Tibial nerve (tissue), 4 donors: ENCODE measurements at regions not wholly inside any gene's neighbourhood (a gene's known extent, or its start where the extent isn't known, plus 50 kb on each side); places are given as distances from the start of the nearest gene placed in this dataset.

Experiments used
- DNase-seq, 2 donors: peaks; one replicate each; pipeline ENCODE4 v3.0.0-alpha.2; 2019; ENCODE audit warnings: low spot score in 2 of 2
- H3K27ac ChIP-seq, 4 donors: fragments of 200-600 bp; sonication (generic) in 3 of 4; one replicate each; pipeline ENCODE4 v1.5.1; 2017 to 2019; ENCODE audit warnings: mild to moderate bottlenecking in 1 of 4
- H3K27me3 ChIP-seq, 2 donors: fragments of 200-600 bp; sonication (generic) in 1 of 2; one replicate each; pipeline versions ENCODE4 v1.5.1 to v1.6.0; 2017 to 2019
- H3K36me3 ChIP-seq, 3 donors: fragments of 200-600 bp; sonication (generic); one replicate each; pipeline ENCODE4 v1.5.1; 2018 to 2019
- H3K4me1 ChIP-seq, 4 donors: fragments of 200-600 bp; sonication (generic) in 3 of 4; one replicate each; pipeline ENCODE4 v1.5.1; 2017 to 2019
- H3K4me3 ChIP-seq, 4 donors: fragments of 200-600 bp; sonication (generic) in 3 of 4; one replicate each; pipeline ENCODE4 v1.5.1; 2017 to 2019; ENCODE audit warnings: mild to moderate bottlenecking in 1 of 4, moderate library complexity in 1 of 4
- H3K9me3 ChIP-seq, 4 donors: fragments of 200-600 bp; sonication (generic) in 3 of 4; one replicate each; pipeline ENCODE4 v1.5.1; 2017 to 2019
- EP300 ChIP-seq, 2 donors: sonication (generic); formaldehyde crosslinking; IDR thresholded peaks; one replicate each; pipeline ENCODE4 v1.6.1; 2017; ENCODE audit warnings: antibody characterized with exemption in 2 of 2, mild to moderate bottlenecking in 1 of 2
- POLR2A ChIP-seq, 2 donors: fragments of 450-650 bp; IDR thresholded peaks; one replicate each; pipeline ENCODE4 v1.6.1; 2017; ENCODE audit warnings: antibody characterized with exemption in 2 of 2, mild to moderate bottlenecking in 2 of 2, moderate library complexity in 2 of 2
- WGBS, 2 donors: methylation state at CpG; one replicate each; pipeline ENCODE4 v1.1.5; 2018; 5-methylcytosine and 5-hydroxymethylcytosine counted together
- TF ChIP-seq, protein P1 (sequence below), 5 experiments: fragments of 200-600 bp in 3 of 5; fragments of 450-650 bp in 2 of 5; sonication (generic) in 3 of 5; IDR thresholded peaks; one replicate each; pipeline ENCODE4 v1.5.1; 2016 to 2019; ENCODE audit warnings: antibody characterized with exemption in 5 of 5, mild to moderate bottlenecking in 3 of 5, moderate library complexity in 2 of 5

DNA sequence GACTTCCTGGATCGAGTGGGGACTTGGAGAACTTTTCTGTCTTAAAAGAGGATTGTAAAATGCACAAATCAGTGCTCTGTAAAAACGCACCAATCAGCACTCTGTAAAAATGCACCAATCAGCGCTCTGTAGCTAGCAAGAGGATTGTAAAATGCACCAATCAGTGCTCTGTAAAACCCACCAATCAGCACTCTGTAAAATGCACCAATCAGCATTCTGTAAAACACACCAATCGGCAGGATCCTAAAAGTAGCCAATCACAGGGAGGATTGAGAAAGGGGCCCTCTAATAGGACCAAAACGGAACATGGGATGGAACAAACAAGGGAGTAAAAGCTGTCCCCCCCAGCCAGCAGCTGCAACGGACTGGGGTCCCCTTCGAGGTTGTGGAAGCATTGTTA is 587.4 kb upstream of the ALCAM start:
- H3K4me3 ChIP-seq, result no peak overlapping the region
- no peaks in the 10 kb centered on the region for H3K27me3 ChIP-seq
- no peaks in the 10 kb centered on the region for H3K36me3 ChIP-seq
- DNase-seq, result no peak
- no peak overlapping the region for H3K27ac ChIP-seq
- no peaks in the 10 kb centered on the region for H3K9me3 ChIP-seq
- WGBS, 2 donors, result 79 to 90% methylated on average over 7 of the region's 7 CpGs
- no peak for TF ChIP-seq POLR2A (IDR thresholded peaks at IDR 0.05)
- no peak for TF ChIP-seq EP300 (IDR thresholded peaks at IDR 0.05)
- H3K4me1 ChIP-seq, result no peaks in the 10 kb centered on the region

DNA sequence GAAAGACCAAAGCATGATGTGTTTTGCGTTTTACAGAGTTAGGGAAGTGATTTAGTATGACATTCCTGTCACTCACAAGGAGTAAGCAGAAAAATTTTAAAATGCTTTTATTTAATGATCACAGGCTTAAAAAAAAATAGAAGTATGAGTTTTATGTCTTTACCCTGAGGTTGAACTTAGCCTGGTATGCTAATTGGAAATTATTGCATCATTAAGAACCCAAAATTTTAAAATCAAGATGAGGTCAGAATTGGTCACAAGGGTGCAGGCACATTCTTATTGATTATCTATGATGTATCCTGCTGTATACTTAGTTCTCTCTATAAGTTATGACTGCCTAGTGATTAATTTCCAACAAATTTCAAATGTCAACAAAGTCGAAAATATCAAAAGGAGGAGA is 585.6 kb upstream of the ALCAM start:
- no peaks in the 10 kb centered on the region for H3K27me3 ChIP-seq
- H3K4me1 ChIP-seq, result no peaks in the 10 kb centered on the region
- no peaks in the 10 kb centered on the region for H3K36me3 ChIP-seq
- DNase-seq, result no peak
- no peaks in the 10 kb centered on the region for H3K9me3 ChIP-seq
- H3K27ac ChIP-seq, result no peak overlapping the region
- no peak for TF ChIP-seq POLR2A (IDR thresholded peaks at IDR 0.05)
- no peak for TF ChIP-seq EP300 (IDR thresholded peaks at IDR 0.05)
- TF ChIP-seq, protein P1, sequence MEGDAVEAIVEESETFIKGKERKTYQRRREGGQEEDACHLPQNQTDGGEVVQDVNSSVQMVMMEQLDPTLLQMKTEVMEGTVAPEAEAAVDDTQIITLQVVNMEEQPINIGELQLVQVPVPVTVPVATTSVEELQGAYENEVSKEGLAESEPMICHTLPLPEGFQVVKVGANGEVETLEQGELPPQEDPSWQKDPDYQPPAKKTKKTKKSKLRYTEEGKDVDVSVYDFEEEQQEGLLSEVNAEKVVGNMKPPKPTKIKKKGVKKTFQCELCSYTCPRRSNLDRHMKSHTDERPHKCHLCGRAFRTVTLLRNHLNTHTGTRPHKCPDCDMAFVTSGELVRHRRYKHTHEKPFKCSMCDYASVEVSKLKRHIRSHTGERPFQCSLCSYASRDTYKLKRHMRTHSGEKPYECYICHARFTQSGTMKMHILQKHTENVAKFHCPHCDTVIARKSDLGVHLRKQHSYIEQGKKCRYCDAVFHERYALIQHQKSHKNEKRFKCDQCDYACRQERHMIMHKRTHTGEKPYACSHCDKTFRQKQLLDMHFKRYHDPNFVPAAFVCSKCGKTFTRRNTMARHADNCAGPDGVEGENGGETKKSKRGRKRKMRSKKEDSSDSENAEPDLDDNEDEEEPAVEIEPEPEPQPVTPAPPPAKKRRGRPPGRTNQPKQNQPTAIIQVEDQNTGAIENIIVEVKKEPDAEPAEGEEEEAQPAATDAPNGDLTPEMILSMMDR (IDR thresholded peaks at IDR 0.05), result no peak
- WGBS, 2 donors, result 61 to 67% methylated on average over 2 of the region's 2 CpGs
- H3K4me3 ChIP-seq, result no peak overlapping the region

DNA sequence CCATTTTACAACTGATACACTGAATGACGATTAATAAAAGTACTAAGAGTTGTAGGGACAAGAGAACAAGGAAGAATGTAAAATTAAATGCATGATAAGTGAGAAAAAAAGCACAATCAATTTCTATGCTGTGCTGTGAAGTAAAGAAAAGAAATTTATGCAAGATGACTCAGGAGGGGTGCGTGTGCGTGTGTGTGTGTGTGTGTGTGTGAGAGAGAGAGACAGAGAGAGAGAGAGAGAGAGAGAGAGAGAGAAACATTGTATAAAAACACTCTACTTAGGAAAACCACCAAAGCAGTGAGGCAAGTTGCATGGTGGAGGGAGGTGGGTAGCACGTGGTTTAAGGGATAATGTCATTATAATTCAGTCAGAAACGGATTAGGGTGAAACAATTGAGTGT is 580.8 kb upstream of the ALCAM start:
- whole genome bisulfite sequencing, 2 donors, result 67 to 79% methylated on average over 5 of the region's 5 CpGs
- Histone ChIP-seq H3K9me3 (no peaks in the 10 kb centered on the region), H3K4me1 (no peaks in the 10 kb centered on the region), H3K27ac (no peak overlapping the region), H3K4me3 (no peak overlapping the region), H3K27me3 (no peaks in the 10 kb centered on the region), H3K36me3 (no peaks in the 10 kb centered on the region)
- TF ChIP-seq POLR2A (IDR thresholded peaks at IDR 0.05) (no peak), EP300 (IDR thresholded peaks at IDR 0.05) (no peak)
- TF ChIP-seq, protein P1 (IDR thresholded peaks at IDR 0.05), result no peak
- DNase-seq, result no peak

DNA sequence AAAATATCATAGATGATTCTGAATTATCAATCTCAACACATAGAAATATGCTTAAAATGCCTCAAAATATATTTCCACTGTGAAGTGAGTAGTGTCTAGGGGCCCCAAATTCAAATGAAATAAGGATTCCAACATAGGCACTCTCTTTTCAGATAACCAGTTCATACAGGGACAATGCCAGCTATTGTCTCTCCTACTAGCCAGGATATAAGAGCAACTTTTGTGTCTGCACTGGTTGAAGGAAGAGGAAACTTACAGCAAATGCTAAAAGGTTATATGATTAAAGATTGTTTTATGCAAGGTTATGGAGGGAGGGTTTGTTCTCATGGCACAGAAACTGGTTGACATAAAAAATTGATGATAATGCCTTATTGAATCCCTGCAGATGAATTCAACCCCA is 579.4 kb upstream of the ALCAM start:
- Histone ChIP-seq H3K9me3 (no peaks in the 10 kb centered on the region), H3K27ac (no peak overlapping the region), H3K4me3 (no peak overlapping the region), H3K4me1 (no peaks in the 10 kb centered on the region), H3K36me3 (no peaks in the 10 kb centered on the region), H3K27me3 (no peaks in the 10 kb centered on the region)
- TF ChIP-seq EP300 (IDR thresholded peaks at IDR 0.05), result no peak
- TF ChIP-seq, protein P1 (IDR thresholded peaks at IDR 0.05), result no peak
- no peak for TF ChIP-seq POLR2A (IDR thresholded peaks at IDR 0.05)
- no peak for DNase-seq

DNA sequence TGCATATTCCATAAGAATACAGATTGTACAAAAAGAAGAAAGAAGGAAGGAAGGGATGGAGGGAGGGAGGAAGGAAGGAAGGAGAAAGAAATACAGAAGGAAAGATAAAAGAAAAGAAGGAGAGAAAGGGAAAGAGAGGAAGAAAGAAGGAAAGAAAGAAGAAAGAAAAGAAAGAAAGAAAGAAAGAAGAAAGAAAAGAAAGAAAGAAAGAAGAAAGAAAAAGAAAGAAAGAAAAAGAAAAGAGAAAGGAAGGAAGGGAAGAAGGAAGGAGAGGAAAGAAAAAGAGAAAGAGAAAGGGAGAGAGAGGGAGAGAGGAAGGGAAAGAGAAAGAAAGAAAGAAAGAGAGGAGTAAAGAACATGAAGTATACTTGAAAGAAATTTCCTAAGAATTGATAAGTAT is 577.9 kb upstream of the ALCAM start:
- H3K4me3 ChIP-seq, result no peak overlapping the region
- no peaks in the 10 kb centered on the region for H3K36me3 ChIP-seq
- no peaks in the 10 kb centered on the region for H3K4me1 ChIP-seq
- DNase-seq, result no peak
- no peaks in the 10 kb centered on the region for H3K9me3 ChIP-seq
- no peaks in the 10 kb centered on the region for H3K27me3 ChIP-seq
- no peak overlapping the region for H3K27ac ChIP-seq
- TF ChIP-seq POLR2A (IDR thresholded peaks at IDR 0.05), result no peak
- no peak for TF ChIP-seq EP300 (IDR thresholded peaks at IDR 0.05)
- TF ChIP-seq, protein P1 (IDR thresholded peaks at IDR 0.05), result no peak

DNA sequence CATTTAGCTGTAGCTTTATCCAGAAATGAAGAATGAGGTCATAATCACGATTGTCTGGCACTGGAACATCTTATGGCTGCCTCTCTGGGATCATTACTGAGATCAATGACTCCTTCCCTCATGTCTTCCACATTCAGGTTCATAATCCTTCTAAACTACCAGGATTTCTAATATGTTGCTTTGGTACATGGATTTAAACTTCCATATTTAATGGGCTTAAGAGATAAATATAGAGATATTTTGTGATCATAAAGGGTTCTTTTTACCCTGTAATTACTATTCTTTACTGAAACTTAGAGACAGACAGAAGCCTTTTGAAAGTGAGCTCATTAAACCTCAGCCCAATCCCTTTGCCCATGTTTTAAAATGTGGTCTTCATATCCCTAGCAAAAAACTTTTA is 575.4 kb upstream of the ALCAM start:
- H3K9me3 ChIP-seq, result no peaks in the 10 kb centered on the region
- H3K27me3 ChIP-seq, result no peaks in the 10 kb centered on the region
- H3K27ac ChIP-seq, result no peak overlapping the region
- no peak overlapping the region for H3K4me3 ChIP-seq
- H3K36me3 ChIP-seq, result no peaks in the 10 kb centered on the region
- DNase-seq, result no peak
- TF ChIP-seq POLR2A (IDR thresholded peaks at IDR 0.05) (no peak), EP300 (IDR thresholded peaks at IDR 0.05) (no peak)
- TF ChIP-seq, protein P1 (IDR thresholded peaks at IDR 0.05), result no peak
- 19 to 22% methylated on average over 1 of the region's 1 CpG for WGBS, 2 donors
- no peaks in the 10 kb centered on the region for H3K4me1 ChIP-seq
